K562 (cell line): ENCODE measurements at regions not wholly inside any gene's neighbourhood (a gene's known extent, or its start where the extent isn't known, plus 50 kb on each side); places are given as distances from the start of the nearest gene placed in this dataset.

Experiments used
- ATAC-seq: fragments of 200-7000 bp; cut with Tn5 transposase; 3 replicates; pipeline ENCODE4 v1.9.1; 2020; ENCODE audit warnings: moderate library complexity
- BruUV-seq: library from RNA; stranded (reverse); fragments of 400-500 nt; replicated peaks from 2 replicates; lab custom pipeline; 2021; lab: Mats Ljungman, UMichigan
- CTCF ChIA-PET: fragments of 300-600 bp; formaldehyde crosslinking; extraction: SDS; loops from one replicate; lab custom pipeline; 2021; ENCODE audit warnings: low intra/inter-chr PET ratio; lab: Yijun Ruan, JAX
- POLR2A ChIA-PET: fragments of 300-600, 350-650 bp; sonication (Branson Sonifier 250); formaldehyde crosslinking; extraction: SDS; loops from one replicate; lab custom pipeline; 2021; ENCODE audit warnings: antibody characterized with exemption, inconsistent platforms; lab: Yijun Ruan, JAX
- DNase-seq, 4 experiments: peaks; one replicate each; pipeline versions ENCODE4 v3.0.0 to v3.0.0-alpha.2; 2011 to 2018; ENCODE audit warnings: low spot score in 3 of 4, mixed read lengths in 3 of 4; ENCODE audit errors: extremely low read depth in 1 of 4
- FAIRE-seq: peaks from 2 replicates; lab custom pipeline; 2011; peaks lifted over from hg19 to GRCh38; lab: Jason Lieb, UNC
- H2AFZ ChIP-seq: 2 replicates; pipeline ENCODE4 v1.6.0; 2011; ENCODE audit warnings: low read depth, low read length, control low read depth, inconsistent platforms
- H3K27ac ChIP-seq: fragments of 200-600 bp; 3 replicates; pipeline ENCODE4 v1.8.0; 2011; ENCODE audit warnings: low read depth, mild to moderate bottlenecking, control low read depth, inconsistent platforms, low read length, moderate library complexity, mixed read lengths; ENCODE audit errors: extremely low read depth
- H3K27me3 ChIP-seq, 2 experiments: fragments of 300-600 bp in 1 of 2; 2 replicates in 1 of 2; 3 replicates in 1 of 2; pipeline versions ENCODE4 v1.6.0 to v1.8.0; 2011; ENCODE audit warnings: inconsistent platforms in 2 of 2, low read length in 2 of 2, mild to moderate bottlenecking in 1 of 2, mixed read lengths in 1 of 2, moderate library complexity in 1 of 2; ENCODE audit not compliant: control insufficient read depth in 2 of 2, insufficient read depth in 2 of 2
- H3K36me3 ChIP-seq: fragments of 300-600 bp; 3 replicates; pipeline ENCODE4 v1.8.0; 2011; ENCODE audit warnings: mild to moderate bottlenecking, low read length, inconsistent platforms; ENCODE audit not compliant: control insufficient read depth, insufficient read depth
- H3K4me1 ChIP-seq, 2 experiments: fragments of 200-600 bp in 1 of 2; replicated peaks in 1 of 2; 2 replicates in 1 of 2; 3 replicates in 1 of 2; pipeline versions ENCODE4 v1.5.1 to v1.8.0; 2011; ENCODE audit warnings: inconsistent platforms in 2 of 2, low read length in 2 of 2, mild to moderate bottlenecking in 1 of 2, mixed read lengths in 1 of 2, moderate library complexity in 1 of 2; ENCODE audit not compliant: control insufficient read depth in 2 of 2, insufficient read depth in 2 of 2
- H3K4me2 ChIP-seq: 2 replicates; pipeline ENCODE4 v1.6.1; 2011; ENCODE audit warnings: low read length, control low read depth, inconsistent platforms, mixed read lengths; ENCODE audit not compliant: insufficient read depth
- H3K4me3 ChIP-seq: fragments of 200-600 bp; sonication (generic), shearing (Covaris generic); 2 replicates; pipeline ENCODE4 v1.5.1; 2016; ENCODE audit warnings: control low read depth, inconsistent platforms
- H3K79me2 ChIP-seq: fragments of 200-600 bp; 3 replicates; pipeline ENCODE4 v1.8.0; 2011; ENCODE audit warnings: low read length, inconsistent platforms; ENCODE audit not compliant: control insufficient read depth, insufficient read depth
- H3K9ac ChIP-seq, 2 experiments: 2 replicates each; pipeline versions ENCODE4 v1.6.0 to v1.6.1; 2011; ENCODE audit warnings: low read depth in 2 of 2, low read length in 2 of 2, control low read depth in 1 of 2, inconsistent platforms in 1 of 2, mild to moderate bottlenecking in 1 of 2, mixed read lengths in 1 of 2; ENCODE audit not compliant: insufficient read depth in 1 of 2
- H3K9me1 ChIP-seq: one replicate; pipeline ENCODE4 v1.6.0; 2011; ENCODE audit warnings: inconsistent platforms, mild to moderate bottlenecking, low read length, moderate library complexity; ENCODE audit not compliant: control insufficient read depth, insufficient read depth
- H3K9me3 ChIP-seq: replicated peaks from 2 replicates; pipeline ENCODE4 v1.5.1; 2011; ENCODE audit warnings: low read depth, low read length, inconsistent platforms; ENCODE audit not compliant: control insufficient read depth, insufficient read depth
- H4K20me1 ChIP-seq: replicated peaks from 2 replicates; pipeline ENCODE4 v1.6.1; 2011; ENCODE audit warnings: low read length, inconsistent platforms, mixed read lengths; ENCODE audit not compliant: control insufficient read depth, insufficient read depth
- ELK1 ChIP-seq: sonication (generic); formaldehyde crosslinking; IDR thresholded peaks from 2 replicates; pipeline ENCODE4 v1.8.1; 2022; ENCODE audit warnings: missing genetic modification reagents
- FOXA3 ChIP-seq, 2 experiments: fragments of 450-650 bp in 1 of 2; sonication (generic) in 1 of 2; formaldehyde crosslinking; IDR thresholded peaks in 1 of 2; conservative IDR thresholded peaks in 1 of 2; 2 replicates each; pipeline versions ENCODE4 v1.4.0 to v1.8.0; 2020 to 2022; ENCODE audit warnings: mild to moderate bottlenecking in 2 of 2, missing genetic modification reagents in 1 of 2
- HCFC1 ChIP-seq: IDR thresholded peaks from 2 replicates; pipeline ENCODE4 v1.6.1; 2012; ENCODE audit warnings: low read depth, low read length, improper control_type of control experiment
- MTA3 ChIP-seq: fragments of 450-650 bp; formaldehyde crosslinking; IDR thresholded peaks from 2 replicates; pipeline ENCODE4 v1.6.1; 2017; ENCODE audit warnings: mild to moderate bottlenecking, borderline replicate concordance
- NR4A1 ChIP-seq, 2 experiments: fragments of 250-450 bp in 1 of 2; fragments of 450-650 bp in 1 of 2; sonication (Bioruptor Pico) in 1 of 2; IDR thresholded peaks; 2 replicates each; pipeline versions ENCODE4 v1.4.0 to v1.6.1; 2016 to 2020; ENCODE audit warnings: mild to moderate bottlenecking in 2 of 2, missing compliant biosample characterization in 1 of 2, missing genetic modification characterization in 1 of 2, moderate library complexity in 1 of 2
- PHB ChIP-seq: fragments of 250-450 bp; sonication (Bioruptor Pico); IDR thresholded peaks from 2 replicates; pipeline ENCODE4 v1.5.0; 2021
- POLR3A ChIP-seq: IDR thresholded peaks from 2 replicates; pipeline ENCODE4 v1.6.1; 2011; ENCODE audit warnings: borderline replicate concordance, mild to moderate bottlenecking, moderate library complexity; ENCODE audit not compliant: insufficient read length, insufficient read depth; ENCODE audit errors: extremely low read depth
- ZNF431 ChIP-seq: sonication (generic); formaldehyde crosslinking; IDR thresholded peaks from 2 replicates; pipeline ENCODE4 v1.8.0; 2022; ENCODE audit warnings: mild to moderate bottlenecking, missing genetic modification reagents
- ZNF507 ChIP-seq: conservative IDR thresholded peaks from 2 replicates; pipeline ENCODE4 v1.6.1; 2017; ENCODE audit warnings: missing genetic modification characterization, missing compliant biosample characterization
- ZNF740 ChIP-seq, 3 experiments: fragments of 200-800 bp in 1 of 3; sonication (Bioruptor generic) in 1 of 3; sonication (generic) in 1 of 3; formaldehyde crosslinking in 1 of 3; IDR thresholded peaks; 2 replicates each; pipeline versions ENCODE4 v1.6.1 to v1.8.0; 2016 to 2022; ENCODE audit warnings: mild to moderate bottlenecking in 2 of 3, missing compliant biosample characterization in 2 of 3, missing genetic modification characterization in 2 of 3, missing genetic modification reagents in 1 of 3
- WGBS: fragments of 100-300 bp; shearing (Covaris generic); methylation state at CpG from one replicate; pipeline ENCODE4 v1.1.6; 2016; ENCODE audit warnings: low coverage, mixed read lengths; ENCODE audit not compliant: insufficient coverage; ENCODE audit errors: missing lambda C conversion rate; 5-methylcytosine and 5-hydroxymethylcytosine counted together
- in situ Hi-C: fragments of 300-500 bp; cut with MboI; formaldehyde crosslinking; loops from 4 replicates; pipeline ENCODE4 v1.15.0; 2018; ENCODE audit warnings: inconsistent platforms, mixed read lengths
- intact Hi-C: fragments of 100-400 bp; cut with micrococcal nuclease; formaldehyde crosslinking; loops from 2 replicates; pipeline ENCODE4 v1.14.2; 2022

- intact Hi-C loops = no loop called here
- BruUV-seq = no TSS peak
These were observed 415.2 kb downstream of the VRK1 start for GRCh38 chr14:97212399-97212798.

More at GRCh38 chr14:97212399-97212798, 415.2 kb downstream of the VRK1 start:
- ChIA-PET CTCF (no interaction called here), POLR2A (no interaction called here)
- H3K9me1 ChIP-seq = no peaks in the 10 kb centered on the region
- no peaks in the 10 kb centered on the region for H3K79me2 ChIP-seq
- no peaks in the 10 kb centered on the region for H3K4me1 ChIP-seq
- in situ Hi-C loops = no loop called here
- 0% methylated on average over 2 of the region's 2 CpGs for WGBS
- TF ChIP-seq HCFC1 (no peak), ZNF740 (CRISPR knock-in tag; IDR thresholded peaks at IDR 0.05) (no peak), ZNF740 (tag; IDR thresholded peaks at IDR 0.05) (no peak), ELK1 (CRISPR knock-in tag) (no peak), MTA3 (no peak), PHB (CRISPR knock-in tag) (no peak), ZNF431 (CRISPR knock-in tag) (no peak), FOXA3 (CRISPR knock-in tag; conservative IDR thresholded peaks at IDR 0.05 in 1 of 2, IDR thresholded peaks at IDR 0.05 in 1 of 2) (no peak), ZNF507 (no peak), POLR3A (no peak), NR4A1 (CRISPR knock-in tag; IDR thresholded peaks at IDR 0.05) (no peak), NR4A1 (tag; IDR thresholded peaks at IDR 0.05) (no peak)
- H3K4me2 ChIP-seq = no peak overlapping the region
- peaks cover 0 to under 1% of the 10 kb centered on the region in 2 experiments; a peak in 1 of 5 replicates for H3K27me3 ChIP-seq
- no peak overlapping the region for H2AFZ ChIP-seq
- no peak overlapping the region for H3K4me3 ChIP-seq
- no peaks in the 10 kb centered on the region for H3K36me3 ChIP-seq
- H3K9me3 ChIP-seq = no peaks in the 10 kb centered on the region
- no peak overlapping the region for H3K27ac ChIP-seq
- H3K9ac ChIP-seq = no peak overlapping the region
- H4K20me1 ChIP-seq = no peaks in the 10 kb centered on the region
- FAIRE-seq (no peak), DNase-seq (no peak), ATAC-seq (no peak)
